Memory B cell (primary cell): ENCODE measurements at regions not wholly inside any gene's neighbourhood (a gene's known extent, or its start where the extent isn't known, plus 50 kb on each side); places are given as distances from the start of the nearest gene placed in this dataset.

ENCODE experiments used
- ATAC-seq: fragments of 150-1000 bp; cut with Tn5 transposase; 2 replicates; pipeline ENCODE4 v1.10.0; 2021; ENCODE audit warnings: low read depth, mild to moderate bottlenecking, moderate library complexity
- DNase-seq, 2 donors: peaks; one replicate each; pipeline ENCODE4 v3.0.0; 2022; ENCODE audit warnings: low spot score in 2 of 2
- H3K27ac Mint-ChIP-seq: one replicate; pipeline ENCODE4 v1.8.0; 2022; ENCODE audit warnings: mild to moderate bottlenecking, moderate library complexity, mixed read lengths
- H3K27me3 Mint-ChIP-seq: one replicate; pipeline ENCODE4 v1.8.0; 2022; ENCODE audit warnings: mixed read lengths
- H3K36me3 Mint-ChIP-seq: one replicate; pipeline ENCODE4 v1.8.0; 2022; ENCODE audit warnings: mild to moderate bottlenecking, mixed read lengths
- H3K4me1 Mint-ChIP-seq: one replicate; pipeline ENCODE4 v1.8.0; 2022; ENCODE audit warnings: mixed read lengths
- H3K4me3 Mint-ChIP-seq: one replicate; pipeline ENCODE4 v1.8.0; 2022; ENCODE audit warnings: mild to moderate bottlenecking, moderate library complexity, mixed read lengths
- H3K9me3 Mint-ChIP-seq: one replicate; pipeline ENCODE4 v1.8.0; 2022; ENCODE audit warnings: mixed read lengths

DNA sequence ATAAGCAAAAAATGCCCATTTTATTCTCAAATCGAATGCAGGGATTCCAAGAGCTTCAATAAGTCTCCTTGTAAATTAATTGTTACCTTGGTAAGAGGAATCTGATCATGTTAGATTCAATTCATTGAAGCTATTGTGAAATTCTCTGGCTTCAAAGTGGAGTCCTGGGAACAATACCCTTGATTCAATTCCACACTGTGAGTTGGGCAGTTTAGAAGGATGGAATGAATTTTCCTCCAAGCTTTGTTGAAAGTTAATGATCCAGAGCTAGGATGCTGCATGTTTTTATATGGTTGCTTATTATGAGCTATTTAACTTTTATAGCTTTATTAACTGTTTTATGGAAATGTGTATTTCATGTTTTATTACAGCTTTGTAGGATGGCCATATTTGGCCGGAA lies 89.9 kb upstream of the IGF1 start:
- Mint-ChIP-seq H3K36me3 (peaks cover 1% of the 10 kb centered on the region), H3K27me3 (peaks cover 11% of the 10 kb centered on the region), H3K4me3 (no peak overlapping the region), H3K9me3 (peaks cover 4% of the 10 kb centered on the region), H3K4me1 (no peaks in the 10 kb centered on the region), H3K27ac (no peak overlapping the region)
- DNase-seq (no peak), ATAC-seq (no peak)

GRCh38 chr12:102569803-102570202 lies 89.4 kb upstream of the IGF1 start:
- peaks cover 1% of the 10 kb centered on the region for H3K36me3 Mint-ChIP-seq
- no peak overlapping the region for H3K27ac Mint-ChIP-seq
- H3K4me1 Mint-ChIP-seq: no peaks in the 10 kb centered on the region
- no peak for ATAC-seq
- peaks cover 11% of the 10 kb centered on the region for H3K27me3 Mint-ChIP-seq
- no peak overlapping the region for H3K4me3 Mint-ChIP-seq
- peaks cover 4% of the 10 kb centered on the region for H3K9me3 Mint-ChIP-seq
- DNase-seq: no peak

GRCh38 chr12:102568276-102568675 lies 87.9 kb upstream of the IGF1 start:
- H3K36me3 Mint-ChIP-seq: peaks cover 1% of the 10 kb centered on the region
- no peak overlapping the region for H3K27ac Mint-ChIP-seq
- DNase-seq: no peak
- no peaks in the 10 kb centered on the region for H3K4me1 Mint-ChIP-seq
- peaks cover 4% of the 10 kb centered on the region for H3K9me3 Mint-ChIP-seq
- ATAC-seq: no peak
- H3K27me3 Mint-ChIP-seq: peaks cover 9% of the 10 kb centered on the region
- H3K4me3 Mint-ChIP-seq: no peak overlapping the region

DNA sequence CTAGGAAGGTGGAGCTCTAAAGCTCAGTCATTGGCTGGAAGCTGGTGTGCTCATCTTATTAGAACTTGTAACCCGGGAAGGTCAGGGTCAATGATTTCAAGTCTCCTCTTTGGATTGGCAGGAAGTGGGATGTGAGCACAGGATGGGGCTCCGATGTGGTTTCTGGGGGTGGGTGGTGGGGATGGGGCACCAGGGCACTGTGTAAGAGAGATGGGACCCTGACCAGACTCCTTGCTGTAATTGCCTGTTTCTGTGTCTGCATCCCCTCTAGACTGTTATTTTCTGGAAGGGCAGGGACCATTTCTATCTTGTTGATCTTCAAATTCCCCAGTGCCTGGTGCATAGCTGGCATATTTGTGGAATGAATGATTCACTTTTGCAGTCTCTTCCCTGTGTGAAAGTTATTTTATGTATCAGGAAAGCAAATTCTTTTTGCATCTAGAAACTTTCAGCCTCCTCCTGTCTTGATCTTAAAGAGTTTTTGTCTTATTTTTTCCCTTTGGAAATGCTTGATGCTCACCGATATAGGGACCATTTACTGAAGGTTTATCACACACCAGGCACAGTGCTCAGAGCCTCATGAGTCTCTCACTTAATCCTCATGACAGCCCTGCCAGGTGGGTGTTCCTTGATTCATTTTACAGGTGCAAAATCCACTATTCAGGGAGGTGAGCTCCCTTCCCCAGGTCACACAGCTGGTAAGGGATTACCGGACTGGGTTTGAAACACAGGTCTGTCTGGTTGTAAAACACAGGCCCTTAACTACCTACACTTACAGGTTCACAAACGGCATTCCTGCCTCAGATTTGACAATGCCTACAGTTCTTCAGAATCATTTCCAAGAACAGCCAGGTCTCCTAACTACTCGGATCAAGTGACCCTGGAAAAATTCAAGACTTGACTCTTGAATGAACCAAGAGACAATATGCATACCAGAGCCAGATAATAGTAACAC lies 86.9 kb upstream of the IGF1 start:
- no peak for ATAC-seq
- no peak for DNase-seq
- peaks cover 1% of the 10 kb centered on the region for H3K36me3 Mint-ChIP-seq

GRCh38 chr12:102565555-102565954 lies 85.2 kb upstream of the IGF1 start:
- Mint-ChIP-seq H3K4me1 (no peaks in the 10 kb centered on the region), H3K4me3 (no peak overlapping the region), H3K27ac (no peak overlapping the region), H3K27me3 (peaks cover 8% of the 10 kb centered on the region), H3K9me3 (peaks cover 4% of the 10 kb centered on the region), H3K36me3 (peaks cover 1% of the 10 kb centered on the region)
- DNase-seq (no peak), ATAC-seq (no peak)

More for the DNA sequence above, 86.9 kb upstream of the IGF1 start:
- no peak overlapping the region for H3K27ac Mint-ChIP-seq
- no peak overlapping the region for H3K4me3 Mint-ChIP-seq
- no peaks in the 10 kb centered on the region for H3K4me1 Mint-ChIP-seq
- H3K9me3 Mint-ChIP-seq: peaks cover 4% of the 10 kb centered on the region
- peaks cover 8% of the 10 kb centered on the region for H3K27me3 Mint-ChIP-seq

DNA sequence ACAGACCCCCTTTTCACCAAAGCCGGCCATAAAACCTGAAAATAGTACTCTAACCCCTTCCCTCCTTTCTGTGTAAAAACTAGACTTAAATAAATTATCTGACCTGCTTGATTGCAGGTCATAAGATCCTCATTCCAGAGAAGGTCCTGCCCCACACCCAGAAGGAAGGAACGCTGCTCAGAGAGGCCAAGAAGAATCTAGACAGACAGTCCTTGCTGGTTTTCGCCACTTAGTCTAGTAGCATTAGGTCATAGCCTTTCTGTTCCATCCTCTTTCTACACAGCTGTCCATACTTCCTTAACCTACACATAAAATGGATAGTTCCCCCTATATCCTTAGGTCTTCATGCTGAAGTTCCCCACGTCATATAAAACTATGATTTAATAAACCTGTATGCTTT lies 83.7 kb upstream of the IGF1 start:
- Mint-ChIP-seq H3K27me3 (peaks cover 12% of the 10 kb centered on the region), H3K4me1 (no peaks in the 10 kb centered on the region), H3K27ac (no peak overlapping the region), H3K36me3 (peaks cover 1% of the 10 kb centered on the region), H3K4me3 (no peak overlapping the region), H3K9me3 (peaks cover 4% of the 10 kb centered on the region)
- DNase-seq (no peak), ATAC-seq (no peak)

- Mint-ChIP-seq H3K36me3 (peaks cover 1% of the 10 kb centered on the region), H3K4me1 (no peaks in the 10 kb centered on the region), H3K4me3 (no peak overlapping the region), H3K27ac (no peak overlapping the region), H3K27me3 (peaks cover 12% of the 10 kb centered on the region), H3K9me3 (peaks cover 4% of the 10 kb centered on the region)
- no peak for DNase-seq
- no peak for ATAC-seq
Observed at GRCh38 chr12:102562836-102563425, 82.6 kb upstream of the IGF1 start.

GRCh38 chr12:102551186-102551585 lies 70.8 kb upstream of the IGF1 start:
- H3K9me3 Mint-ChIP-seq: no peaks in the 10 kb centered on the region
- no peak for DNase-seq
- no peaks in the 10 kb centered on the region for H3K4me1 Mint-ChIP-seq
- H3K4me3 Mint-ChIP-seq: no peak overlapping the region
- no peak for ATAC-seq
- peaks cover 7% of the 10 kb centered on the region for H3K27me3 Mint-ChIP-seq
- H3K36me3 Mint-ChIP-seq: no peaks in the 10 kb centered on the region
- no peak overlapping the region for H3K27ac Mint-ChIP-seq

- Mint-ChIP-seq H3K4me3 (no peak overlapping the region), H3K27me3 (peaks cover 7% of the 10 kb centered on the region), H3K27ac (no peak overlapping the region), H3K9me3 (no peaks in the 10 kb centered on the region), H3K36me3 (no peaks in the 10 kb centered on the region), H3K4me1 (no peaks in the 10 kb centered on the region)
- ATAC-seq (no peak), DNase-seq (no peak)
Observed at GRCh38 chr12:102549691-102550090, 69.3 kb upstream of the IGF1 start.

DNA sequence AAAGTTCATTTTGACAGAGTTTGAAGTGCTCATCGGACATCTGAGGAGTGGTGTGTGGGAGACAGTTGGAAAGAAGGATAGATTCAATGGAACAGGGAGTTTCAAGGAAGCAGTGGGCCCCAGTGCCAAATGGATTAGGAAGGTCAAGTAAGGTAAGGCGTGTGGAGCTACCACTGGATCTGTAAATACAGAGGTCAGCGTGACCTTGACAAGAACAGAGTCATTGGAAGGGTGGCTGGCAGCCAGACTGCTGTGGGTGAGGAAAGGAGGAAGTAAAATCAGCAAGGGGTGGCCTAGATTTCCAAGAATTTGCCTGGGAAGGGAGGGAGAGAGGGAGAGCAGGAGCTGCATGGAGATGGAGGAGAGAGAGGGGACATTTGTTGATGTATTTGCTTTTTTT lies 68.2 kb upstream of the IGF1 start:
- Mint-ChIP-seq H3K9me3 (no peaks in the 10 kb centered on the region), H3K4me3 (no peak overlapping the region), H3K4me1 (no peaks in the 10 kb centered on the region), H3K27ac (no peak overlapping the region), H3K36me3 (no peaks in the 10 kb centered on the region), H3K27me3 (peaks cover 8% of the 10 kb centered on the region)
- ATAC-seq: no peak
- DNase-seq: no peak

DNA sequence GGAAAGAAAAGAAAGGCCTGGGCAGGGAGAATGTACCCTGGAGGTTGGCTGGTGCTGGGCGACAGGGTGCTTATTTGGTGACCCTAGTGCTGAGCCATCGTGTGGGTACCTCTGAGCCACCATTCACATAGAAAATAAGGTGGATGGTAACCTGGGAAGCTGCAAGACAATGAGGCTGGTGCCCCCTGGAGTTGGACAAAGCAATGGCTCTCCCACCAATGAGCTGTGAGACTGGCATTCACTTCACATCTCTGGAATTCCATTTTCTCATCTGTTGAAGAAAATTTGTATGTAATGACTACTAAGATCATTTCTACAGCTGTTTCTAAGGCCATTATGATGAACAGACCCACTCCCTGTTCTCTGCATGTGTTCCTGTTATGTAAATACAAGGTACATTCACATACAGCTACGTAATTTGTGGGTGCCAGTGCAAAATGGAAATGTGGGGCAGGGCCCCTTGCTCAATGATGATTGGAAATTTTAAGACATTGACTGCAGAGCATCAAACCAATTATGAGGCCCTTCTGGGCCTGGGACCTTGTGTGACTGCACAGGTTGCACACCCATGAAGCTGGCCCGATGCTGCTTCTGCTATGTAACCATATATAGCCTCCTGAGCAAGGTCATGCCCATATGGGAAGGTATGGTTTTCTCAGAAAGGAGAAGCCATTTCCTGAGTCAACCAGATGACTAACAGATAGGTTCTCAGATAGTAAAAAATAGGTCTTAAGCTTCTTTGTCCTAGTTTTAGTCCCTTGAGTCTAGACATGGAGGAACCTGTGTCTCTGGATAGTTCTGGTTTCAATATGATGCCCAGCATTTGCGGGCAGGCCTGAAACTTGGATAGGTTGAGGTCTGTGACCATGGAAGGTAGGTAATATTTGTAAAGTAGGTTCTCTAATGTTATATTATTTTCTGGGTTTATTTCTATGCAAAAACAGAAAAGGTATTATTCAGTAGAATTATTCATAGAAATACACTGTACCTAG lies 63.4 kb upstream of the IGF1 start:
- no peaks in the 10 kb centered on the region for H3K4me1 Mint-ChIP-seq
- ATAC-seq (no peak), DNase-seq (peak in 1 of 2 donors; percentile 11)
- H3K9me3 Mint-ChIP-seq: no peaks in the 10 kb centered on the region
- no peak overlapping the region for H3K27ac Mint-ChIP-seq
- no peak overlapping the region for H3K4me3 Mint-ChIP-seq
- no peaks in the 10 kb centered on the region for H3K36me3 Mint-ChIP-seq
- H3K27me3 Mint-ChIP-seq: peaks cover 16% of the 10 kb centered on the region

DNA sequence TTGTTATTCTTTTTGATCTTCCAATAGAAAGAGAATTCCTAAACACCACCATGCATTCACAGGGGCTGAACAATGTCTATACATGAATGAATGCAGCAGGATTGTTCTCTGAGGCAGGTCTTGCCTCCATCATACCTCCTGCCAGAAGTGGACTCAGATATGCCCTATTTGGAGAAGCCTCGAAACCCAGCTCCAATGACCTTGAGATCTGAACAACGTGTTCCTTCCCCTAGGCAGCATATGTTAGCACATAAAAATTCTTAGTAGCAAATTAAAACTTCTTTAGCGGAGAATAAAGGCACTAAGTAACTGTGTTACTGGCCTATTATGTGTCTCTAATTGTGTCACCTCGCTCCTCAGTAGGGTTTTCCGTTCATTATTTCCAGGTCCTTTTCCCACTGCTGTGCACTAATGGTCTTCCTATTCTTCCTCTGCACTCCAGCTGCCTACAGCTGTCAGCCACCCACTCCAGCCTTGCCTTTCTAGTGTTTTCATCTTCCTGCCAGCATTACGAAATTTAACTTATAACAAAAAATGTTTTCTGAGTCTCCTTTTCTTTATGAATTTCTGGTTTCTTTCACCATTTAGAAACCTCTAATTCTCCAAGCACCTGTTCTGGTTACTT lies 62.6 kb upstream of the IGF1 start:
- peaks cover 18% of the 10 kb centered on the region for H3K27me3 Mint-ChIP-seq
- ATAC-seq (no peak), DNase-seq (no peak)
- no peaks in the 10 kb centered on the region for H3K9me3 Mint-ChIP-seq
- H3K27ac Mint-ChIP-seq: no peak overlapping the region
- no peaks in the 10 kb centered on the region for H3K4me1 Mint-ChIP-seq
- no peak overlapping the region for H3K4me3 Mint-ChIP-seq
- no peaks in the 10 kb centered on the region for H3K36me3 Mint-ChIP-seq

DNA sequence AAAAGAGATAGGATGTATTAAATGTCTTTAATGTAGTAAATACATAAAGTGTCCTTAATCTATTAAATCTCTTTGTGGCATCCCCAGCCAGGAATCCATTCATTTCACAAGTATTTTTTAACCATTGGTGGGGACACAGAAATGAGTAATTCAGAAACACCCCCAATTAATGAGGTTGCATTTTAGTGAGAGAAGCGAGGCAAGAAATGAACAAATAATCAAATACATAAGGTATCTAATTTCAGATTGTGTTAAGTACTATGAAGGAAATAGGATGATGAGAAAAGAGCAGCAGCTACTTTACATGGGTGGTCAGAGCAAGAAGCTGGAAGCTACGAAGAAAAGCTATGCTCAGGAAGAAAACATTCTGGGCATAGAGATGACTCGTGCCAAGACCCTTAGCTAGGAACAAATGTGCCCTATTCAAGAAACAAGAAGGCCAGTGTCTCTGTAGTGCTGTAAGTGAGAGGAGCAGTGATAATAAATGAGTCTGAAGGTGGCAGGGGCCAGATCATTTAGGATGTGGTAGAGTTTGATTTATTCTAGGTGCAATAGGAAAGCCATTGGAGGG lies 60.5 kb upstream of the IGF1 start:
- Mint-ChIP-seq H3K36me3 (no peaks in the 10 kb centered on the region), H3K27ac (no peak overlapping the region)
- no peak for ATAC-seq

More for the DNA sequence above, 60.5 kb upstream of the IGF1 start:
- H3K4me1 Mint-ChIP-seq: no peaks in the 10 kb centered on the region
- peaks cover 13% of the 10 kb centered on the region for H3K27me3 Mint-ChIP-seq
- no peak for DNase-seq
- no peak overlapping the region for H3K4me3 Mint-ChIP-seq
- H3K9me3 Mint-ChIP-seq: no peaks in the 10 kb centered on the region
